Endothelial cell of umbilical vein (primary cell): ENCODE measurements at regions not wholly inside any gene's neighbourhood (a gene's known extent, or its start where the extent isn't known, plus 50 kb on each side); places are given as distances from the start of the nearest gene placed in this dataset.

Experiments
- BruUV-seq: library from RNA; stranded (reverse); fragments of 400-500 nt; replicated peaks from 2 replicates; lab custom pipeline; 2021; lab: Mats Ljungman, UMichigan
- CTCF ChIA-PET: fragments of 300-600, 350-600 bp; sonication (Branson Sonifier 250); formaldehyde crosslinking; loops from one replicate; lab custom pipeline; 2021; ENCODE audit warnings: antibody characterized with exemption, inconsistent platforms; lab: Charles Lee
- POLR2A ChIA-PET: fragments of 300-600, 350-600 bp; sonication (Branson Sonifier 250); formaldehyde crosslinking; loops from one replicate; lab custom pipeline; 2021; ENCODE audit warnings: antibody characterized with exemption, inconsistent platforms; lab: Charles Lee
- DNase-seq: peaks from one replicate; pipeline ENCODE4 v3.0.0-alpha.2; 2011; ENCODE audit warnings: low read depth, low spot score
- FAIRE-seq: peaks from 2 replicates; lab custom pipeline; 2011; peaks lifted over from hg19 to GRCh38; lab: Jason Lieb, UNC
- H2AFZ ChIP-seq: 2 replicates; pipeline ENCODE4 v1.6.0; 2012; ENCODE audit warnings: low read depth, low read length, control low read depth, inconsistent platforms
- H3K27ac ChIP-seq: 2 replicates; pipeline ENCODE4 v1.5.1; 2011; ENCODE audit warnings: low read depth, mild to moderate bottlenecking, control low read depth, low read length, moderate library complexity; ENCODE audit not compliant: insufficient read depth
- H3K27me3 ChIP-seq, 2 experiments: 2 replicates each; pipeline versions ENCODE4 v1.6.0 to v1.6.1; 2011; ENCODE audit warnings: low read length in 2 of 2, mixed read lengths in 1 of 2; ENCODE audit not compliant: control insufficient read depth in 2 of 2, insufficient read depth in 2 of 2
- H3K36me3 ChIP-seq, 2 experiments: 2 replicates in 1 of 2; 3 replicates in 1 of 2; pipeline ENCODE4 v1.5.1; 2011; ENCODE audit warnings: low read length in 2 of 2, mild to moderate bottlenecking in 1 of 2, moderate library complexity in 1 of 2; ENCODE audit not compliant: control insufficient read depth in 2 of 2, insufficient read depth in 2 of 2; ENCODE audit errors: extremely low read depth in 1 of 2
- H3K4me1 ChIP-seq: 3 replicates; pipeline ENCODE4 v1.5.1; 2011; ENCODE audit warnings: mild to moderate bottlenecking, low read length; ENCODE audit not compliant: control insufficient read depth, insufficient read depth; ENCODE audit errors: extremely low read depth
- H3K4me2 ChIP-seq: 2 replicates; pipeline ENCODE4 v1.6.1; 2011; ENCODE audit warnings: low read length, control low read depth, mixed read lengths; ENCODE audit not compliant: insufficient read depth
- H3K4me3 ChIP-seq, 3 experiments: fragments of 200-600 bp in 1 of 3; sonication (generic), shearing (Covaris generic) in 1 of 3; replicated peaks in 1 of 3; 2 replicates each; pipeline ENCODE4 v1.5.1; 2011 to 2016; ENCODE audit warnings: control low read depth in 3 of 3, low read length in 3 of 3, mild to moderate bottlenecking in 2 of 3, inconsistent platforms in 1 of 3, low read depth in 1 of 3, moderate library complexity in 1 of 3; ENCODE audit not compliant: insufficient read depth in 1 of 3
- H3K79me2 ChIP-seq: 2 replicates; pipeline ENCODE4 v1.6.0; 2012; ENCODE audit warnings: low read length, inconsistent platforms; ENCODE audit not compliant: control insufficient read depth, insufficient read depth
- H3K9ac ChIP-seq: replicated peaks from 2 replicates; pipeline ENCODE3; 2011; ENCODE audit warnings: low read length, control low read depth; ENCODE audit not compliant: insufficient read depth; ENCODE audit errors: extremely low read depth
- H3K9me1 ChIP-seq: replicated peaks from 3 replicates; pipeline ENCODE4 v1.6.0; 2011; ENCODE audit warnings: mild to moderate bottlenecking, low read length; ENCODE audit not compliant: control insufficient read depth, insufficient read depth; ENCODE audit errors: extremely low read depth
- H3K9me3 ChIP-seq: replicated peaks from 2 replicates; pipeline ENCODE4 v1.5.1; 2012; ENCODE audit warnings: low read length, inconsistent platforms; ENCODE audit not compliant: control insufficient read depth, insufficient read depth
- H4K20me1 ChIP-seq: replicated peaks from 2 replicates; pipeline ENCODE3; 2011; ENCODE audit warnings: mild to moderate bottlenecking, low read length; ENCODE audit not compliant: control insufficient read depth, insufficient read depth; ENCODE audit errors: extremely low read depth
- CTCF ChIP-seq, 2 donors: IDR thresholded peaks; 1 replicate in 1 of 2; 2 replicates in 1 of 2; pipeline ENCODE4 v1.5.1; 2011; ENCODE audit warnings: low read length in 2 of 2, mild to moderate bottlenecking in 2 of 2, moderate library complexity in 2 of 2, control low read depth in 1 of 2, inconsistent platforms in 1 of 2, low read depth in 1 of 2; ENCODE audit not compliant: insufficient read depth in 1 of 2; ENCODE audit errors: extremely low read depth in 1 of 2
- EZH2 ChIP-seq: IDR thresholded peaks from 2 replicates; pipeline ENCODE4 v1.6.1; 2012; ENCODE audit warnings: borderline replicate concordance, low read depth, mild to moderate bottlenecking, moderate library complexity, low read length, inconsistent platforms; ENCODE audit not compliant: severe bottlenecking
- FOS ChIP-seq: IDR thresholded peaks from 2 replicates; pipeline ENCODE4 v1.6.1; 2011; ENCODE audit warnings: mild to moderate bottlenecking, low read length, moderate library complexity, borderline replicate concordance; ENCODE audit not compliant: insufficient read depth
- GATA2 ChIP-seq: IDR thresholded peaks from 2 replicates; pipeline ENCODE4 v1.7.0; 2011; ENCODE audit warnings: low read depth, mild to moderate bottlenecking, moderate library complexity, mixed read lengths, low read length; ENCODE audit not compliant: insufficient read length, insufficient read depth
- JUN ChIP-seq: IDR thresholded peaks from 2 replicates; pipeline ENCODE4 v1.6.1; 2011; ENCODE audit warnings: borderline replicate concordance, low read depth; ENCODE audit not compliant: insufficient read length, insufficient read depth
- MAX ChIP-seq: IDR thresholded peaks from 2 replicates; pipeline ENCODE4 v1.6.1; 2011; ENCODE audit not compliant: insufficient read depth, insufficient read length
- MYC ChIP-seq: IDR thresholded peaks from one replicate; pipeline ENCODE4 v1.6.1; 2011; ENCODE audit warnings: mild to moderate bottlenecking, low read depth, low read length
- POLR2A ChIP-seq: IDR thresholded peaks from 2 replicates; pipeline ENCODE4 v1.6.1; 2012; ENCODE audit warnings: low read depth, mild to moderate bottlenecking, control low read depth, low read length
- POLR2AphosphoS5 ChIP-seq: IDR thresholded peaks from 2 replicates; pipeline ENCODE4 v1.6.1; 2012; ENCODE audit warnings: low read depth, mild to moderate bottlenecking, control low read depth, low read length, moderate library complexity; ENCODE audit not compliant: insufficient read depth
- dilution Hi-C: fragments of 300-500 bp; cut with MboI; formaldehyde crosslinking; loops from one replicate; pipeline ENCODE4 v1.15.0; 2019; ENCODE audit warnings: low sequenced_read_pairs; ENCODE audit not compliant: extremely low pct_ligation_motif_present
- intact Hi-C: fragments of 100-400 bp; cut with micrococcal nuclease; formaldehyde crosslinking; loops from one replicate; pipeline ENCODE4 v1.10.0; 2022

- FAIRE-seq (no peak), DNase-seq (no peak)
- Histone ChIP-seq H3K4me3 (no peak overlapping the region), H3K36me3 (no peaks in the 10 kb centered on the region), H4K20me1 (no peaks in the 10 kb centered on the region), H3K27me3 (no peaks in the 10 kb centered on the region), H3K4me1 (no peaks in the 10 kb centered on the region), H3K9me3 (peaks cover 3% of the 10 kb centered on the region), H3K79me2 (no peaks in the 10 kb centered on the region), H3K9ac (no peak overlapping the region), H2AFZ (no peak overlapping the region), H3K4me2 (no peak overlapping the region), H3K9me1 (no peaks in the 10 kb centered on the region), H3K27ac (no peak overlapping the region)
- TF ChIP-seq MAX (no peak), JUN (no peak), CTCF (IDR thresholded peaks at IDR 0.05; ENCODE audit: extremely low read depth in 1 of 2, insufficient read depth in 1 of 2, low read depth in 1 of 2, low read length in 2 of 2) (no peak), MYC (no peak), POLR2AphosphoS5 (no peak), EZH2 (no peak), FOS (no peak), GATA2 (no peak), POLR2A (no peak)
- ChIA-PET POLR2A (no interaction called here), CTCF (interaction anchor here (1.4 kb wide), 1 partner anchor 11 kb away, joined by 5 read pairs; no protein-coding TSS in a partner anchor)
- no TSS peak for BruUV-seq
- intact Hi-C loops: no loop called here
- dilution Hi-C loops: no loop called here
Observed at GRCh38 chr13:88895261-88895941, 1224.2 kb downstream of the SLITRK5 start.
